ENCODE measurements at regions not wholly inside any gene's neighbourhood (a gene's known extent, or its start where the extent isn't known, plus 50 kb on each side); places are given as distances from the start of the nearest gene placed in this dataset.

- TF ChIP-seq CTCF (IDR thresholded peaks at IDR 0.05) (no peak), POLR2A (IDR thresholded peaks at IDR 0.05) (no peak)
Measured at GRCh38 chr9:1320051-1320557, 269.9 kb downstream of the DMRT2 start.

Measured in Peyer's patch (tissue), 4 donors.